ENCODE measurements at regions not wholly inside any gene's neighbourhood (a gene's known extent, or its start where the extent isn't known, plus 50 kb on each side); places are given as distances from the start of the nearest gene placed in this dataset.

DNA sequence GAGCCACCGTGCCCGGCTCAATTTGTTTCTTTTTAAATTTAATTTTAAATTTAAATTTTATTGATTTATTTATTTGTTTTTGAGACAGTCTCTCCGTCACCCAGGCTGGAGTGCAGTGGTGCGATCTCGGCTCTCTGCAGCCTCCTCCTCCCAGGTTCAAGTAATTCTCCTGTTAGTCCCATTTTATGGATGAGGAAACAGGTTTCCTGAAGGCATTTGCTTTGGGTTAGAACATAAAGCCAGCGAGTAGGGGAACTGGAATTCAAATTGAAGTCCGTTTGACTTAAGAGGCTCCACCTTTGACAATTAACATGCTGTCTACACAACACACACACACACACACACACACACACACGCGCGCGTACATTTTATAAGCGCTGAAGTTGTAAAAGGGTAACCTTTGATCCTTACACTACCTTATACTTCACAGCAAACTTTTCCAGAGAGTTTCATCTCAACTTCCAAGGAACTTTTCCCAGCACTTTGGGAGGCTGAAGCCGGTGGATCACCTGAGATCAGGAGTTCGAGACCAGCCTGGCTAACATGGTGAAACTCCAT is 232.0 kb downstream of the BCAS1 start:
- TF ChIP-seq, protein P1, sequence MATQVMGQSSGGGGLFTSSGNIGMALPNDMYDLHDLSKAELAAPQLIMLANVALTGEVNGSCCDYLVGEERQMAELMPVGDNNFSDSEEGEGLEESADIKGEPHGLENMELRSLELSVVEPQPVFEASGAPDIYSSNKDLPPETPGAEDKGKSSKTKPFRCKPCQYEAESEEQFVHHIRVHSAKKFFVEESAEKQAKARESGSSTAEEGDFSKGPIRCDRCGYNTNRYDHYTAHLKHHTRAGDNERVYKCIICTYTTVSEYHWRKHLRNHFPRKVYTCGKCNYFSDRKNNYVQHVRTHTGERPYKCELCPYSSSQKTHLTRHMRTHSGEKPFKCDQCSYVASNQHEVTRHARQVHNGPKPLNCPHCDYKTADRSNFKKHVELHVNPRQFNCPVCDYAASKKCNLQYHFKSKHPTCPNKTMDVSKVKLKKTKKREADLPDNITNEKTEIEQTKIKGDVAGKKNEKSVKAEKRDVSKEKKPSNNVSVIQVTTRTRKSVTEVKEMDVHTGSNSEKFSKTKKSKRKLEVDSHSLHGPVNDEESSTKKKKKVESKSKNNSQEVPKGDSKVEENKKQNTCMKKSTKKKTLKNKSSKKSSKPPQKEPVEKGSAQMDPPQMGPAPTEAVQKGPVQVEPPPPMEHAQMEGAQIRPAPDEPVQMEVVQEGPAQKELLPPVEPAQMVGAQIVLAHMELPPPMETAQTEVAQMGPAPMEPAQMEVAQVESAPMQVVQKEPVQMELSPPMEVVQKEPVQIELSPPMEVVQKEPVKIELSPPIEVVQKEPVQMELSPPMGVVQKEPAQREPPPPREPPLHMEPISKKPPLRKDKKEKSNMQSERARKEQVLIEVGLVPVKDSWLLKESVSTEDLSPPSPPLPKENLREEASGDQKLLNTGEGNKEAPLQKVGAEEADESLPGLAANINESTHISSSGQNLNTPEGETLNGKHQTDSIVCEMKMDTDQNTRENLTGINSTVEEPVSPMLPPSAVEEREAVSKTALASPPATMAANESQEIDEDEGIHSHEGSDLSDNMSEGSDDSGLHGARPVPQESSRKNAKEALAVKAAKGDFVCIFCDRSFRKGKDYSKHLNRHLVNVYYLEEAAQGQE (IDR thresholded peaks at IDR 0.05; ENCODE audit: low read depth), result no peak
- TF ChIP-seq TCF12 (IDR thresholded peaks at IDR 0.05; ENCODE audit: low read depth), result no peak

All from Ishikawa (cell line).